Adipocyte (in vitro differentiated cells): ENCODE measurements at regions not wholly inside any gene's neighbourhood (a gene's known extent, or its start where the extent isn't known, plus 50 kb on each side); places are given as distances from the start of the nearest gene placed in this dataset.
"Not testable (repeated sequence)": the region's sequence is repeated elsewhere in the genome, so short reads cannot be mapped to it uniquely, and the experiment has no call there.

Experiments
- DNase-seq: peaks from one replicate; pipeline ENCODE4 v3.0.0-alpha.2; 2015; ENCODE audit warnings: low read depth
- H3K27me3 ChIP-seq: replicated peaks from 2 replicates; pipeline ENCODE4 v1.7.0; 2013; ENCODE audit warnings: mild to moderate bottlenecking, low read length, moderate library complexity; ENCODE audit not compliant: control insufficient read depth, insufficient read depth
- H3K36me3 ChIP-seq: 2 replicates; pipeline ENCODE4 v1.7.0; 2013; ENCODE audit warnings: low read length, mild to moderate bottlenecking, moderate library complexity; ENCODE audit not compliant: control insufficient read depth, insufficient read depth, severe bottlenecking
- H3K4me1 ChIP-seq: 2 replicates; pipeline ENCODE4 v1.7.0; 2013; ENCODE audit warnings: mild to moderate bottlenecking, low read length, moderate library complexity; ENCODE audit not compliant: control insufficient read depth, insufficient read depth
- H3K4me3 ChIP-seq: 2 replicates; pipeline ENCODE4 v1.7.0; 2013; ENCODE audit warnings: mild to moderate bottlenecking, low read length, moderate library complexity
- H3K9ac ChIP-seq: 2 replicates; pipeline ENCODE4 v1.7.0; 2013; ENCODE audit warnings: mild to moderate bottlenecking, low read length, moderate library complexity
- H3K9me3 ChIP-seq: 2 replicates; pipeline ENCODE4 v1.7.0; 2013; ENCODE audit warnings: mild to moderate bottlenecking, low read length, moderate library complexity; ENCODE audit not compliant: control insufficient read depth

DNA sequence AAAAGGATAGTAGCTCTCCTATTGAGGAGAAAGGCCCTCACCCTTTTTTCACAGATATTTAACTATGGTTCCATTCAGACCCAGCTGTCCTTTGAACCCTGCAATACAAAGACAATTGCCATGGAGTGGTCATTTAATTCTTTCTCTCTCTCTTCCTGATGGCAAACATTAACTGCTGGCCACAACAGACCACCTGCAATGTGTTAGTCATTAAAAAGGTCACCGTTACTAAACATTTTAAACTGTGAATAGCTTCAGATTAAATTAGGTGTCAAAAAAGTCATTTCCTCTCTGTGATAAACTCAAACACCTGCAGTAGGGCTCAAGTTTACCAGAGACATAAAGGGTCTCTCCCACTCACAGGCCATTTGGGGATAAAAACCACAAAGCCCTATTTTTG is 697.2 kb downstream of the TOX3 start:
- H3K9ac ChIP-seq, result no peak overlapping the region
- H3K4me3 ChIP-seq, result no peak overlapping the region
- H3K27me3 ChIP-seq, result peaks cover 18% of the 10 kb centered on the region
- DNase-seq, result no peak
- H3K9me3 ChIP-seq, result no peaks in the 10 kb centered on the region
- H3K4me1 ChIP-seq, result no peaks in the 10 kb centered on the region
- H3K36me3 ChIP-seq, result no peaks in the 10 kb centered on the region

DNA sequence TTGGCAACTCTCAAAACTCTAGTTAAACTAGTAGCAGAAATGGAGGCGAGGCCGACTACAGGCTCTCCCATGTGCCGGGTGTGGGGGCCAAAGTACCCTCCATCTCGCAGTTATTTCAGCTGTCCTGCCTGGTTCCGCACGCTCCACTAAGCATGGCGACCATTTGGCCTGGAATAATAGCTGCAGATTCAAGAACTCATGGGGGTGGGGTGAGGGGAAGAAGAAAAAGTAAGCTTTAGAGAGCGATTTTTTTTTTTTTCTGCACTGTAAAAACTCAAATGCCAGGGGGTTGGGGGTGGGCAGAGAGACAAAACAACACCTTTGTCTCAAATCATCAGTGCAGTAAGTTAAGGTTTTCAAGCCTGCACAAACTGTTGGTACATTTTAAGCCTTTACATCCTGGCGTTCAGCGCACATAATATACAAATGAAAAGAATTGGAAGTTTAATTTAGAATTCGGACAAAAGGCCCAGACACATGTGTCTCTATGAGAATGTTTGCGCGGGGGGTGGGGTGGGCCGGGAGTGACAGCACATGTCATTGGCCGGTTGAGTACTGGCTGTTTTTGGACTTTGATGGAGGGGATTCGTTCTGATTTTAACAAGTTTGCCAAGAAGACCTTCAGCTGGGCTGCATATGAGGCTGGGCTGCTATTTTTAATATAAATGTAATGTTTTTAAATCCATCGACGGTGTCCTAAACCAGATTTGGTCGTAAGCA is 694.7 kb upstream of the SALL1 start:
- peaks cover 24% of the 10 kb centered on the region for H3K27me3 ChIP-seq
- H3K36me3 ChIP-seq, result no peaks in the 10 kb centered on the region
- no peak overlapping the region for H3K4me3 ChIP-seq
- H3K9me3 ChIP-seq, result no peaks in the 10 kb centered on the region
- no peak for DNase-seq
- H3K4me1 ChIP-seq, result no peaks in the 10 kb centered on the region
- H3K9ac ChIP-seq, result no peak overlapping the region

DNA sequence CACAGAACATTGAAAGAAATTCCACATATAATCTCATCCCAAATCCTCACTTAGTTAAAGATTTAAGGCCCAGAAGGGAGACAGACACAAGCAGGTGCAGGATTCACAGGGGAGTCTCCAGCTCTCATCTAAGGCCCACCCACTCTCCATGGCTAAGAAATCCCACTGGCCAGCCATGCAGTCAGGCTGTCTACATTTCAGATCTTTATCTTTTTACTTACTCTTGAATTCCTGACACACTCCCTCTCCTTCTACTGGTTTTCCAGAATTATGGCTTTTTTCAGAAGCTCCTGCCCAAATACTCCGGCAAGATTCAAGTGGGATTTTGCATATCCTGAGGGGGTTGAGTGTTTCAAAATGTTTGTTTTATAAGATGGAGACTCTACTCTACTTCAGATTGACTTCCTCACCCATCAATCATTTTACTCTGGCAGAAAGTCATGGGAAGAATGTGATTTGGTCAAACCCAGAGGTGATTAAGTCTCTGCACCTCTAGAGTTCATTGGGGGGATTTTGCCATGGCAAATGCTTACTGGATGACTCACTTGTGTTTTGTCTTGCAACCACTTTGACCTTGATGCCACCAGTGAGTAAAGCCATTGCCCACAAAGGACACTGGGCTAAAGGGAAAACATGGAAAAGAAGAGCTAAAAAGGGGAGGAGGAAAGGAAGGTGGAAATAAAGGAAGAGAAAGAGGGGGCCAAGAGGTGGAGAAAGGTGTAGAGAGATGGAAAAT is 688.8 kb upstream of the SALL1 start:
- no peak overlapping the region for H3K4me3 ChIP-seq
- no peak for DNase-seq
- no peaks in the 10 kb centered on the region for H3K36me3 ChIP-seq
- H3K9me3 ChIP-seq, result peaks cover 4% of the 10 kb centered on the region
- peaks cover 13% of the 10 kb centered on the region for H3K27me3 ChIP-seq
- no peaks in the 10 kb centered on the region for H3K4me1 ChIP-seq
- H3K9ac ChIP-seq, result no peak overlapping the region

DNA sequence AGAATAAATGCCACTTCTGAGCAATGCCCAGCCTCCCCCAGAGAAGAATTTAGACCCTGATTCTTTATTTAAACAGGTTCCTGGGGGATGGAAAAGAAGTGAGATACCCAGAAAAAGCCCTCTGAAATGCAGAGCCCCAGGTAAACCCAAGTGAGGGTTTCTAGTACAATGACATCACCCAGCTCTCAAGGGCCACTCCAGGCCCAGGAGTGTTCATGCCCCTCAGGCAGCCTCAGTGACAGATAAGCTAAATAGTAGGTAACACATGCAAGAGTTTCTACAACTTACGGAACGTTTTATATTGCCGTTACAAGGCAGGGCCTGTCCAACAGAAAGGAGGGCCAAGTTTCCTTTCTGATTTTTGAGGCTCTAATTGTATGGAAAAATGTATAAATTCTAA is 683.7 kb upstream of the SALL1 start:
- H3K4me3 ChIP-seq, result no peak overlapping the region
- H3K4me1 ChIP-seq, result no peaks in the 10 kb centered on the region
- peaks cover 2% of the 10 kb centered on the region for H3K27me3 ChIP-seq
- H3K9me3 ChIP-seq, result peaks cover 4% of the 10 kb centered on the region
- no peak overlapping the region for H3K9ac ChIP-seq
- no peak for DNase-seq
- no peaks in the 10 kb centered on the region for H3K36me3 ChIP-seq

DNA sequence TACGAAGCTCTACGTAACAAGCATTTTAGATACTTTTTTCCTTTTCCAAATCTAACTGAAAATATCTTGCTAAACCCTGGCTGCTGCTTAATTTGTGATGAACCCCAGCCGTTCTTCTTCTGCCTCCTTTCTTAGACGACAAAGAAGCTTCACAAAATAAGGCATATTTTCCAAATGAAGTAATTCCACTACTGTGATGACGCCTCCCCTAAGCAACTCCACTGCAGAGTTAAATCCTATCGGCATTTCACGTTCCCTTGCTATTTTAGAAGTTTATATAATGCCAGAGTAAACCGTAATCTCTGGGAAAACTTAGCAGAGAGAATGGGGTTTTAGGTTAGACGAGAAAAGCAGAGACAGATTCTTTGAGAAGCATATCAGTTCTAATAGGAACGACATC is 683.1 kb upstream of the SALL1 start:
- DNase-seq, result no peak
- H3K27me3 ChIP-seq, result peaks cover 8% of the 10 kb centered on the region

DNA sequence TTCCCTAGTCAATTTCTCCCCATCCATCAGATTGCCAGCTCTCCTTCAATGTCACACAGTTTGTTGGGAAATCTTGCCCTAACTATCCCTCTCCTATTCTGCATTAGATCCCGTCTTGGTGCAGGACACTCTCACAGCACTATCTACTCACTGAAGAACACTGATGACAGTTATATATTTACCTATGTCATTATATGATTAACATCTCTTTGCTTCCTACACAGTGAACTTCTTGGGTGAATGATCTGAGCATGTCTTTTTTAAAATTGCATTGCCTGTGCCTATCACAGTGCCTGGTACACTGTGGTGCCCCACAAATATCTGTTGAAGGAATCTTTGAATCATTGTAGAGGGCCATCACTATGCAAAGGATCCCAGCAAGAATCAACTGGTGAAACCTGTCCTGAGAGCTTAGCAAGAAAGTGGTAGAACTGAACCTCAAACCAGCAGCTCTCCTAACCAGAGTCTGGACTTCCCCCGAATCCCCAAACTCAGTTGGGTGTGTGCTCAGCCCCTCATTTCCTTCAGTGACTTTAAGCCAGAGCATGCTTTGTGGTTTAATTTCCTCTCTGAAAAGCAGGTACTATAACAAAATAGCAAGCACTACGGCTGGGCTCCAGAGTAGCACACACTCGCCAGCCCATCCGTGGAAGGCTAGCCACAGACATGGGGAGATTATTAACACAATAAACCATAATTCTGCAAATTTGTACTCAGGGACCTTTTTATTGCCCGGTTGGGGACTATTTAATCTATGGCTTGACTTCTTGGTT is 680.7 kb upstream of the SALL1 start:
- peaks cover 4% of the 10 kb centered on the region for H3K9me3 ChIP-seq
- no peaks in the 10 kb centered on the region for H3K36me3 ChIP-seq
- peaks cover 6% of the 10 kb centered on the region for H3K27me3 ChIP-seq
- no peaks in the 10 kb centered on the region for H3K4me1 ChIP-seq
- no peak for DNase-seq
- no peak overlapping the region for H3K4me3 ChIP-seq
- H3K9ac ChIP-seq, result no peak overlapping the region

More for the DNA sequence above, 683.1 kb upstream of the SALL1 start:
- no peak overlapping the region for H3K4me3 ChIP-seq
- H3K36me3 ChIP-seq, result no peaks in the 10 kb centered on the region
- H3K4me1 ChIP-seq, result no peaks in the 10 kb centered on the region
- H3K9me3 ChIP-seq, result peaks cover 4% of the 10 kb centered on the region
- no peak overlapping the region for H3K9ac ChIP-seq

DNA sequence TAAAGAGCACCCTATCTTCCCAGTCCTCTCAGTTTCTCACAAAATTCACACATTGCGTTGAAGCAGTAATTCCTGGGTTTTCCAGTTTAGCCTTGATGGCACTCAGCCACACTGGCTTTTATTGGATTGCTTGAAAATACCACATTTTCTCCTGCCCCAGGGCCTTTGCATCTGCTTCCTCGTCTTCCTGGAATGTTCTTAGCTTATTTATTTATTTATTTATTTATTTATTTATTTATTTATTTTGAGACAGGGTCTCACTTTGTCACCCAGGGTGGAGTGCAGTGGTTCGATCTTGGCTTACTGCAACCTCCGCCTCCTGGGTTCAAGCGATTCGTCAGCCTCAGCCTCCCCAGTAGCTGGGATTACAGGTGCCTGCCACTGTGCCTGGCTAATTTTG is 680.0 kb upstream of the SALL1 start:
- not testable (repeated sequence) for DNase-seq

DNA sequence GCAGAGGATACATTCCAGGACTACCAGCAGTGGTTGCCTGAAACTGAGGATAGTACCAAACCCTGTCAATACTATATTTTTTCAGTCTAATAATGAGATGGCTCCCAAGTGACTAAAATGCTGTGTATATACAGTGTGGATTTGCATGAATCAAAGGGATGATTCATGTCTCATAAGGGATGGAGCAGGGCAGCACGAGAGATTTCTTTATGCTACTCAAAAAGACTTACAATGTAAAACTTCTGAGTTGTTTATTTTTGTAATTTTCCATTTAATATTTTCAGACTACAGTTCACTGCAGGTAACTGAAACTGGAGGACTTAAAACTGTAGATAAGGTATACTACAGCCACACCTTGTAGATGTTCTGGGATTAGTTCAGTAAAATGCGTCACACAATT is 674.7 kb upstream of the SALL1 start:
- Histone ChIP-seq H3K27me3 (peaks cover 10% of the 10 kb centered on the region), H3K4me1 (no peaks in the 10 kb centered on the region), H3K9ac (no peak overlapping the region), H3K9me3 (no peaks in the 10 kb centered on the region), H3K4me3 (no peak overlapping the region), H3K36me3 (no peaks in the 10 kb centered on the region)
- no peak for DNase-seq

More for the DNA sequence above, 680.0 kb upstream of the SALL1 start:
- not testable (repeated sequence) for H3K9ac ChIP-seq, H3K27me3 ChIP-seq, H3K4me1 ChIP-seq, H3K36me3 ChIP-seq, H3K9me3 ChIP-seq, H3K4me3 ChIP-seq

DNA sequence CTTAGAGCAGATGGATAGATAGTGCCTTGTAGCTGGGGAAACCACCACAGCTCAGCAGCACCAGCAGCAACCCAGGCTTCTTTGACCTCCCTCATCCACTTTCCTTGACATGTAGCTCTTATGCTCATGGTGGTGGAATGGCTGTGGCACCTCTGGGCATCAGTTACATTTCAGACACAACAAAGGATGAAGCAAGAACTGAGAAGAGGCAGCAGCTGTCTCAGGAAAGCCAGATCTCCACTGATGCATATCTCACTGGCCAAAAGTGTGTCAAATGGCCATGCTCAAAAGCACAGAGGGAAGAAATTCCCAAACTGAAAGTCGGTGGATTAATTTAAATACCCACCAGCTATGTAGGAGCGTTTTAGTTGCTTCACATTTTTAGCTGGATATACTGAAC is 671.4 kb upstream of the SALL1 start:
- Histone ChIP-seq H3K9ac (no peak overlapping the region), H3K27me3 (peaks cover 4% of the 10 kb centered on the region), H3K4me3 (no peak overlapping the region), H3K36me3 (no peaks in the 10 kb centered on the region), H3K9me3 (no peaks in the 10 kb centered on the region), H3K4me1 (no peaks in the 10 kb centered on the region)
- DNase-seq, result no peak

DNA sequence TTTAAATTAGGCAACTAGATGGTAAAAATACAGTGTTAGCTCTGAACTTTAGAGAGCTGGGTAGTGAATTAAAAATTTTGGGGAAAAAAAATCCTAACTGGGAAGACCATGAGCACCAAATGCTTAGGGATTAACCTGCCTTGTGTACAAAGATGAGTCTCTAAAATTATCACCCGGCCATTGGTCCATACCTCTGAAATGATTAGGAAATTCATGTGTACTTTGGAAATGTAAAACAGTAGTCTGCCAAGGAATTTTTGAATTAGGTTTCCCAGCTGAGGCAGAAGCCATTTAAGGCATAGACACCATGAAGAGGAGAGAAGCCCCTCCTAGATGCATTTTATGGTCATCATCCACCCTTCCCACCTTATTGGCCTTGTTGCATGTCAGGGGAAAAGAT is 670.5 kb upstream of the SALL1 start:
- Histone ChIP-seq H3K9ac (no peak overlapping the region), H3K27me3 (peaks cover 4% of the 10 kb centered on the region), H3K4me3 (no peak overlapping the region), H3K4me1 (peaks cover 9% of the 10 kb centered on the region), H3K9me3 (no peaks in the 10 kb centered on the region), H3K36me3 (no peaks in the 10 kb centered on the region)
- no peak for DNase-seq

DNA sequence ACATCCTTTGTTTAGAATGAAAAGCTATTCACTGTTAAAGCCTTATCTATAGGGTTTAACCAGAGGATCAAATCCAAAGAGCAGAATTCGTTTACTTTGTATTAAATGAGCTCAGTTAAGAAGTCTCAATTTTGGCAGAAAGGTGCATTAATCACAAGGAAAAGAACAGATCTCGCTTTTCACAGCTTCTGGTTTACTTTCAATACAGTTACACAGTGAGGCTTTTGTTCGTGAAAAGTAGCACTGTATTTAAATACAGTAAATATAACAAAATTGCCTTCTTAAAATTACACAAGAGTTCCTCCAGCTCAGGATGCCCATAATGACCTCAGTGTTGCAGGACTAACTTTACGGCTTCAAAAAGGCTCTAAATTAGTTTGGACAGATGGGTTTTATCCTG is 669.1 kb upstream of the SALL1 start:
- Histone ChIP-seq H3K4me3 (no peak overlapping the region), H3K27me3 (peaks cover 4% of the 10 kb centered on the region), H3K9ac (no peak overlapping the region), H3K4me1 (peaks cover 9% of the 10 kb centered on the region), H3K9me3 (no peaks in the 10 kb centered on the region), H3K36me3 (no peaks in the 10 kb centered on the region)
- no peak for DNase-seq
